ENCODE measurements at regions not wholly inside any gene's neighbourhood (a gene's known extent, or its start where the extent isn't known, plus 50 kb on each side); places are given as distances from the start of the nearest gene placed in this dataset.
A peak's percentile ranks its signal among the peaks of the same experiment; 100 is the strongest.

DNA sequence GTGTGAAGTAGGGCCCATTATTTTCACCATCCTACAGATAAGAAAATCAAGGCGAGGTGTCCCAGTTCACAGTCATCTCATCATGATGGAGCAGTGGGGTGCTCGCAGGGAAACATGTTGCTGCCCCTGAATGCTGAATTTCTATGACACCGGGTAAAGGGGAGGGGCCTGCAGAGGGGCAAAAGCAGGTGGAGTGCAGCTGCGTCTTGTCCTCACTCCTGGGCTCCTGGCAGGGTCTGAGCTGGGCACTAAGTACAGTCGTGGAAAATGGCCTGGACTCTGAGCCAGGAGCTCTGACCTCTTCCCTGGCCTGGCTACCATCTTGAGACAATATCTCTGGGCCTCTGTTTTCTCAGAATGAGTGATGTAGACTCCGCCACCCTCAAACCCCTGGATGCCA is 253.1 kb upstream of the PITRM1 start:
- H3K9me3 Mint-ChIP-seq = peaks cover 3% of the 10 kb centered on the region
- no peak overlapping the region for H3K27ac Mint-ChIP-seq
- DNase-seq (ENCODE audit: low spot score in 2 of 2, unreplicated experiment in 2 of 2) = no peak
- TF ChIP-seq, protein P1, sequence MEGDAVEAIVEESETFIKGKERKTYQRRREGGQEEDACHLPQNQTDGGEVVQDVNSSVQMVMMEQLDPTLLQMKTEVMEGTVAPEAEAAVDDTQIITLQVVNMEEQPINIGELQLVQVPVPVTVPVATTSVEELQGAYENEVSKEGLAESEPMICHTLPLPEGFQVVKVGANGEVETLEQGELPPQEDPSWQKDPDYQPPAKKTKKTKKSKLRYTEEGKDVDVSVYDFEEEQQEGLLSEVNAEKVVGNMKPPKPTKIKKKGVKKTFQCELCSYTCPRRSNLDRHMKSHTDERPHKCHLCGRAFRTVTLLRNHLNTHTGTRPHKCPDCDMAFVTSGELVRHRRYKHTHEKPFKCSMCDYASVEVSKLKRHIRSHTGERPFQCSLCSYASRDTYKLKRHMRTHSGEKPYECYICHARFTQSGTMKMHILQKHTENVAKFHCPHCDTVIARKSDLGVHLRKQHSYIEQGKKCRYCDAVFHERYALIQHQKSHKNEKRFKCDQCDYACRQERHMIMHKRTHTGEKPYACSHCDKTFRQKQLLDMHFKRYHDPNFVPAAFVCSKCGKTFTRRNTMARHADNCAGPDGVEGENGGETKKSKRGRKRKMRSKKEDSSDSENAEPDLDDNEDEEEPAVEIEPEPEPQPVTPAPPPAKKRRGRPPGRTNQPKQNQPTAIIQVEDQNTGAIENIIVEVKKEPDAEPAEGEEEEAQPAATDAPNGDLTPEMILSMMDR (IDR thresholded peaks at IDR 0.05; ENCODE audit: unreplicated experiment) = no peak
- H3K36me3 Mint-ChIP-seq = no peaks in the 10 kb centered on the region
- H3K4me3 Mint-ChIP-seq = no peak overlapping the region
- H3K4me1 Mint-ChIP-seq = peaks cover 31% of the 10 kb centered on the region
- H3K27me3 Mint-ChIP-seq (ENCODE audit: low read depth) = peaks cover 35% of the 10 kb centered on the region

DNA sequence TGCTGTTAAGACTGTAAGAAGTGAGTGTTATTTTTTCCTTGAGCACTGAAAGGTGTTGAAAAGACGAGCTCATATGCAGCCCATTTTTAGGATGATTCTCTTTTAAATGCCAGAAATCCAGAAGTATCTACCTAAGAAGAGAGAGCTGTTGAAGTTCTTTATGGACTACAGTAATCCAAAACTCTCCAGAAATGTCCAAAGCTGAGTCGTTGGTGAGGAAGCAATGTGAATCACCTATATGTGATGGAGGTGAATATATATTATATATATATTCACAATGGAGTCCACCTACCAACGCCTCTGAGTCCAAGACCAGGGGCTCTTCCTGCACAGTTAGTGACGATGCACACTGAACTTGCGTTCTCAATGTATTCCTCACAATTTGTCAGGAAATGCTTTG is 252.7 kb upstream of the PITRM1 start:
- DNase-seq (ENCODE audit: low spot score in 2 of 2, unreplicated experiment in 2 of 2) = no peak
- Mint-ChIP-seq H3K9me3 (no peaks in the 10 kb centered on the region), H3K27ac (no peak overlapping the region), H3K27me3 (ENCODE audit: low read depth) (peaks cover 39% of the 10 kb centered on the region), H3K4me1 (peaks cover 31% of the 10 kb centered on the region), H3K36me3 (no peaks in the 10 kb centered on the region), H3K4me3 (no peak overlapping the region)
- TF ChIP-seq, protein P1 (IDR thresholded peaks at IDR 0.05; ENCODE audit: unreplicated experiment) = no peak

DNA sequence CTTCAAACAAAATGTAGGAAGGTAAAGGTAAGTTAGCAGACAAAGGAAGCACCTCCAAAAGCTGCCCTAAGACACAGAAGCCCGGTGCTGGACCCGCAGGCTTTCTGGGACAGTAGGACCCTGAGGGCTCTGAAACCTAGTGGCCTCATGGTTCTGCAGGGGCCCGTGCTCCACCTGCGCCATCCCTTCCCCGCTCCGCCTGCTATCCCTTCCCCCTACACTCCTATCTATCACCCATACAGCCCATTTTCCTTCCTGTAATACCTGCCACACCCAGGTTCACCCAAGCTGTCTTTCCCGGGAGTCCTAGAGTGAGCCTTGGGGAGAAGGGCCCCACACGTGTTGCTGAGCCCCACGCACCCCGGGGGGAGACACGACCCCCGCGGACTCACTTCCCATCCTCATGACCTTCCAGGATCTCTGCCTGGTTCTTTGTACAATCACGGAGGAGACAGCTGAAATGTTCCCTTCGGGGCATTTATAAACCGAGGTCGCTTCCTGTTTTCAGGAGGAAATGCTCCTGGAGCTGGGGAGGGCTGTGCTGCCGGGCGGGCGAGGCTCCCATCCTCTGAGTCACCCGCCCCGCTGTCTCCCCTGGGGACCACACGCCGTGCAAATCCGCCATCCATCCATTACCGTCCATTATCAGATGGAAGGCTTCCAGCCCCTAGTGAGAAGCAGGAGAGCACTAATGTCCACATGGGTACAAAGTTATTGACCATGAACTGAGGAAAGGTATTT is 251.7 kb upstream of the PITRM1 start:
- Mint-ChIP-seq H3K27me3 (ENCODE audit: low read depth) (peaks cover 46% of the 10 kb centered on the region), H3K4me1 (peaks cover 27% of the 10 kb centered on the region), H3K4me3 (no peak overlapping the region), H3K9me3 (no peaks in the 10 kb centered on the region), H3K36me3 (no peaks in the 10 kb centered on the region), H3K27ac (no peak overlapping the region)
- no peak for DNase-seq (ENCODE audit: low spot score in 2 of 2, unreplicated experiment in 2 of 2)
- TF ChIP-seq, protein P1 (IDR thresholded peaks at IDR 0.05; ENCODE audit: unreplicated experiment) = no peak

DNA sequence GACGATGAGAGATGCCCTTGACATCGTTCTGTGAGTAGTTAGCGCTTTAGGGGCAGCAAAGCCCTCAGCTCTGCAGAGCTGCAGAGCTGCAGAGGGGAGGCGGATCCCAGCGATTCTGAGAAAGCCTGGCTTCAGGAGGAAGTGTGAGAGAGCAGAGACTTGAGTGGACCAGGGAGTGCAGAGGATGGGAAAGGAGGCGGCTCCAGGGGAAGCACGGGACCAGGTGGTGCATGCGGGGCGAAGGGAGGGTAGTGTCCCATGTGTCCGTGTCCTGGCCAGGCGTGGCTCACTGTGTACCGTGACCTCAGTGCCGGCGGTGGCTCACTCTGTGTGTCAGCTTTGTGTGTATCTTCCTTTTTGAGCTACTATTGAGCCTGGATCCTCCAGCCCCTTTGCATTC is 250.8 kb upstream of the PITRM1 start:
- Mint-ChIP-seq H3K9me3 (no peaks in the 10 kb centered on the region), H3K27me3 (ENCODE audit: low read depth) (peaks cover 46% of the 10 kb centered on the region), H3K36me3 (no peaks in the 10 kb centered on the region), H3K4me3 (no peak overlapping the region), H3K4me1 (peaks cover 33% of the 10 kb centered on the region), H3K27ac (peak overlapping the region; percentile 58)
- no peak for DNase-seq (ENCODE audit: low spot score in 2 of 2, unreplicated experiment in 2 of 2)
- TF ChIP-seq, protein P1 (IDR thresholded peaks at IDR 0.05; ENCODE audit: unreplicated experiment) = no peak

DNA sequence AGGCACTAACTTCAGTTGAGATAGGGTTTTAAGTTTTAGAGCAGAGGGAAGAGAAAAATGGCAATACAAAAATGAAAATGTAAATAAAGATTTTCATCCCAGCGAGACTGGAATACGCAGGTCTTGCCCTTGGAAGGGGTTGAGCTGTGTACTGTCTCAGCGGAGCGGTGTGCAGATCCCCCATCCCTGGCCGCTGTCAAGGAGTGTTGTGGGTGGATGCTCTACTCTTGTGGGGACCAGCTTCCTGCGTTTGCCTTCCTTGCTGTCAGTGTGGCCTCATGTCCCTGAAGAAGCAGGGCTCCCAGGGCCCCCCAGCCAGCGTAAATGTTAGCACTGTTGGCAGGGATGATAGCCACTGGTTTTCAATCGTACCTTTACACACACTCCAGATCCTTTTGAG is 249.7 kb upstream of the PITRM1 start:
- no peak for DNase-seq (ENCODE audit: low spot score in 2 of 2, unreplicated experiment in 2 of 2)
- Mint-ChIP-seq H3K9me3 (no peaks in the 10 kb centered on the region), H3K36me3 (no peaks in the 10 kb centered on the region), H3K27me3 (ENCODE audit: low read depth) (peaks cover 50% of the 10 kb centered on the region), H3K27ac (no peak overlapping the region), H3K4me1 (peaks cover 39% of the 10 kb centered on the region), H3K4me3 (no peak overlapping the region)
- TF ChIP-seq, protein P1 (IDR thresholded peaks at IDR 0.05; ENCODE audit: unreplicated experiment) = no peak

All from mesothelial cell of epicardium (in vitro differentiated cells).